ENCODE measurements at regions not wholly inside any gene's neighbourhood (a gene's known extent, or its start where the extent isn't known, plus 50 kb on each side); places are given as distances from the start of the nearest gene placed in this dataset.

DNA sequence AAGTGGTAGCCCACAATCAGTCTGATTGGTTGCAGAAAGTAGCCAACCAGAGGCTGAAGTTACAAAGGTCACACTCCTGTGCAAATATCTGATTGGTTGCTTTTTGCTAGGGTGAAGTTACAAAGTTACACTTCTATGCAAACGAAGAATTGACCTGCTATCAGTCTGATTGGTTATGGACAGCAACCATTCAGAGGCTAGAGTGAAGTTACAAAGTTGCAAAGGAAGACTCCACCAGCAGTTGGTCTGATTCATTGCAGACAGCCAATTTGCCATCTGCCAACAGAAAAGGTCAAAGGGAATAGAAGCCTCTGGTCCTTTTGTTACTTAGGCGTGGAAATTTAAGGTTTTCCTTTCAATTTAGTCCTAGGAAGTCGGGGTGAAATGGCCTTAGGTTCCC lies 377.7 kb downstream of the PRDM5 start:
- intact Hi-C loops (cut with micrococcal nuclease): no loop called here
- H4K20me1 ChIP-seq (ENCODE audit: insufficient read depth, low read length): no peaks in the 10 kb centered on the region
- no peak overlapping the region for H3K9ac ChIP-seq (ENCODE audit: insufficient read depth, low read length, poor library complexity, severe bottlenecking)
- H3K4me3 ChIP-seq (replicated peaks in 1 of 3; ENCODE audit: low read depth in 2 of 3, low read length in 3 of 3): no peak overlapping the region
- H3K4me1 ChIP-seq (ENCODE audit: control insufficient read depth in 1 of 2, insufficient read depth in 2 of 2, low read length in 2 of 2): no peaks in the 10 kb centered on the region
- Mint-ChIP-seq H3K27ac (no peak overlapping the region), H3K27me3 (ENCODE audit: low read depth in 3 of 3) (peaks cover 0 to 2% (median 0%) of the 10 kb centered on the region in 3 donors), H3K4me1 (no peaks in the 10 kb centered on the region), H3K36me3 (no peaks in the 10 kb centered on the region), H3K4me3 (no peak overlapping the region), H3K9me3 (peaks cover 0 to 7% (median 0%) of the 10 kb centered on the region in 7 donors)
- TF ChIP-seq, protein P1, sequence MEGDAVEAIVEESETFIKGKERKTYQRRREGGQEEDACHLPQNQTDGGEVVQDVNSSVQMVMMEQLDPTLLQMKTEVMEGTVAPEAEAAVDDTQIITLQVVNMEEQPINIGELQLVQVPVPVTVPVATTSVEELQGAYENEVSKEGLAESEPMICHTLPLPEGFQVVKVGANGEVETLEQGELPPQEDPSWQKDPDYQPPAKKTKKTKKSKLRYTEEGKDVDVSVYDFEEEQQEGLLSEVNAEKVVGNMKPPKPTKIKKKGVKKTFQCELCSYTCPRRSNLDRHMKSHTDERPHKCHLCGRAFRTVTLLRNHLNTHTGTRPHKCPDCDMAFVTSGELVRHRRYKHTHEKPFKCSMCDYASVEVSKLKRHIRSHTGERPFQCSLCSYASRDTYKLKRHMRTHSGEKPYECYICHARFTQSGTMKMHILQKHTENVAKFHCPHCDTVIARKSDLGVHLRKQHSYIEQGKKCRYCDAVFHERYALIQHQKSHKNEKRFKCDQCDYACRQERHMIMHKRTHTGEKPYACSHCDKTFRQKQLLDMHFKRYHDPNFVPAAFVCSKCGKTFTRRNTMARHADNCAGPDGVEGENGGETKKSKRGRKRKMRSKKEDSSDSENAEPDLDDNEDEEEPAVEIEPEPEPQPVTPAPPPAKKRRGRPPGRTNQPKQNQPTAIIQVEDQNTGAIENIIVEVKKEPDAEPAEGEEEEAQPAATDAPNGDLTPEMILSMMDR (IDR thresholded peaks at IDR 0.05): no peak
- no peaks in the 10 kb centered on the region for H3K27me3 ChIP-seq (ENCODE audit: control insufficient read depth in 2 of 2, insufficient read depth in 2 of 2, low read length in 2 of 2)
- H3K4me2 ChIP-seq (replicated peaks; ENCODE audit: extremely low read depth, low read length, poor library complexity, severe bottlenecking): no peak overlapping the region
- DNase-seq: no peak
- no peak overlapping the region for H3K27ac ChIP-seq (ENCODE audit: low read depth in 1 of 2, low read length in 2 of 2)
- no peak overlapping the region for H2AFZ ChIP-seq (ENCODE audit: insufficient read depth, low read depth, low read length, poor library complexity, severe bottlenecking)
- H3K36me3 ChIP-seq (replicated peaks in 1 of 2; ENCODE audit: control insufficient read depth in 1 of 2, insufficient read depth in 2 of 2, low read length in 2 of 2): no peaks in the 10 kb centered on the region
- 50% methylated on average over 1 of the region's 3 CpGs for WGBS (ENCODE audit: insufficient coverage)
- H3K79me2 ChIP-seq (ENCODE audit: insufficient read depth, low read length): no peaks in the 10 kb centered on the region
- H3K9me3 ChIP-seq (replicated peaks in 1 of 2; ENCODE audit: control insufficient read depth in 1 of 2, insufficient read depth in 1 of 2, low read length in 2 of 2): no peaks in the 10 kb centered on the region

DNA sequence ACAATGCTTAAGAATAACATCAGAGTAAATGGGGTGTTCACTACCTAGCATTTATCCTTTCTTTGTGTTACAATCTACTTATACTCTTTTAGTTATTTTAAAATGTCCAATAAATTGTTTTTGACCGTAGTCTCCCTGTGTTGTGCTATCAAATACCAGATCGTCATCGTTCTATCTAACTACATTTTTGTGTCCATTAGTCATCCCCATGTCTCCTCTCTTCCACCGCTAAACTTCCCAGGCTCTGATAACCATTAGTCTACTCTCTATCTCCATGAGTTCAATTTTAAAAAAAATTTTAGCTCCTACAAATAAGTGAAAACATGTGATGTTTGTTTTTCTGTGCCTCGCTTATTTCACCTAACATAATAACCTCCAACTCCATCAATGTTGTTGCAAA lies 381.9 kb downstream of the PRDM5 start:
- Mint-ChIP-seq H3K4me3 (no peak overlapping the region), H3K4me1 (no peaks in the 10 kb centered on the region), H3K27me3 (ENCODE audit: low read depth in 3 of 3) (peaks cover 0 to 2% (median 0%) of the 10 kb centered on the region in 3 donors), H3K27ac (no peak overlapping the region), H3K9me3 (peaks cover 2 to 8% (median 3%) of the 10 kb centered on the region in 7 donors), H3K36me3 (no peaks in the 10 kb centered on the region)
- Histone ChIP-seq H3K36me3 (replicated peaks in 1 of 2; ENCODE audit: control insufficient read depth in 1 of 2, insufficient read depth in 2 of 2, low read length in 2 of 2) (no peaks in the 10 kb centered on the region), H2AFZ (ENCODE audit: insufficient read depth, low read depth, low read length, poor library complexity, severe bottlenecking) (no peak overlapping the region), H3K79me2 (ENCODE audit: insufficient read depth, low read length) (no peaks in the 10 kb centered on the region), H3K9ac (ENCODE audit: insufficient read depth, low read length, poor library complexity, severe bottlenecking) (no peak overlapping the region), H3K9me3 (replicated peaks in 1 of 2; ENCODE audit: control insufficient read depth in 1 of 2, insufficient read depth in 1 of 2, low read length in 2 of 2) (no peaks in the 10 kb centered on the region), H3K27ac (ENCODE audit: low read depth in 1 of 2, low read length in 2 of 2) (no peak overlapping the region), H3K4me3 (replicated peaks in 1 of 3; ENCODE audit: low read depth in 2 of 3, low read length in 3 of 3) (no peak overlapping the region), H4K20me1 (ENCODE audit: insufficient read depth, low read length) (no peaks in the 10 kb centered on the region), H3K4me1 (ENCODE audit: control insufficient read depth in 1 of 2, insufficient read depth in 2 of 2, low read length in 2 of 2) (no peaks in the 10 kb centered on the region), H3K27me3 (ENCODE audit: control insufficient read depth in 2 of 2, insufficient read depth in 2 of 2, low read length in 2 of 2) (no peaks in the 10 kb centered on the region), H3K4me2 (replicated peaks; ENCODE audit: extremely low read depth, low read length, poor library complexity, severe bottlenecking) (no peak overlapping the region)
- no CpG with 5 or more reads among the region's 5 CpGs for WGBS (ENCODE audit: insufficient coverage)
- TF ChIP-seq, protein P1 (IDR thresholded peaks at IDR 0.05): no peak
- DNase-seq: no peak
- intact Hi-C loops (cut with micrococcal nuclease): no loop called here
